B cell (primary cell): ENCODE measurements at regions not wholly inside any gene's neighbourhood (a gene's known extent, or its start where the extent isn't known, plus 50 kb on each side); places are given as distances from the start of the nearest gene placed in this dataset.

Experiments
- EZH2 ChIP-seq: IDR thresholded peaks from 2 replicates; pipeline ENCODE4 v1.6.1; 2012; ENCODE audit warnings: borderline replicate concordance, low read depth, mild to moderate bottlenecking, moderate library complexity, low read length; ENCODE audit not compliant: insufficient read depth, poor library complexity, severe bottlenecking
- TF ChIP-seq, protein P1 (sequence below): fragments of 200-600 bp; IDR thresholded peaks from one replicate; pipeline ENCODE4 v1.8.0; 2022; ENCODE audit warnings: antibody characterized with exemption, mild to moderate bottlenecking

GRCh38 chr19:32219881-32220472 lies 125.4 kb upstream of the ZNF507 start:
- TF ChIP-seq, protein P1, sequence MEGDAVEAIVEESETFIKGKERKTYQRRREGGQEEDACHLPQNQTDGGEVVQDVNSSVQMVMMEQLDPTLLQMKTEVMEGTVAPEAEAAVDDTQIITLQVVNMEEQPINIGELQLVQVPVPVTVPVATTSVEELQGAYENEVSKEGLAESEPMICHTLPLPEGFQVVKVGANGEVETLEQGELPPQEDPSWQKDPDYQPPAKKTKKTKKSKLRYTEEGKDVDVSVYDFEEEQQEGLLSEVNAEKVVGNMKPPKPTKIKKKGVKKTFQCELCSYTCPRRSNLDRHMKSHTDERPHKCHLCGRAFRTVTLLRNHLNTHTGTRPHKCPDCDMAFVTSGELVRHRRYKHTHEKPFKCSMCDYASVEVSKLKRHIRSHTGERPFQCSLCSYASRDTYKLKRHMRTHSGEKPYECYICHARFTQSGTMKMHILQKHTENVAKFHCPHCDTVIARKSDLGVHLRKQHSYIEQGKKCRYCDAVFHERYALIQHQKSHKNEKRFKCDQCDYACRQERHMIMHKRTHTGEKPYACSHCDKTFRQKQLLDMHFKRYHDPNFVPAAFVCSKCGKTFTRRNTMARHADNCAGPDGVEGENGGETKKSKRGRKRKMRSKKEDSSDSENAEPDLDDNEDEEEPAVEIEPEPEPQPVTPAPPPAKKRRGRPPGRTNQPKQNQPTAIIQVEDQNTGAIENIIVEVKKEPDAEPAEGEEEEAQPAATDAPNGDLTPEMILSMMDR, result no peak
- no peak for TF ChIP-seq EZH2
